Activated CD4-positive, alpha-beta T cell treated with anti-CD3 and anti-CD28 coated beads for 36 hours (primary cell): ENCODE measurements at regions not wholly inside any gene's neighbourhood (a gene's known extent, or its start where the extent isn't known, plus 50 kb on each side); places are given as distances from the start of the nearest gene placed in this dataset.

Experiments
- ATAC-seq: fragments of 200-7000 bp; cut with Tn5 transposase; one replicate; pipeline ENCODE4 v1.10.0; 2021; ENCODE audit warnings: mild to moderate bottlenecking, moderate library complexity
- CTCF ChIA-PET: fragments of 350-600 bp; sonication (Branson Sonifier 250); formaldehyde crosslinking; loops from one replicate; lab custom pipeline; 2021; ENCODE audit warnings: antibody characterized with exemption; lab: Charles Lee
- POLR2A ChIA-PET: fragments of 350-600 bp; sonication (Branson Sonifier 250); formaldehyde crosslinking; loops from one replicate; lab custom pipeline; 2021; ENCODE audit warnings: antibody characterized with exemption, inconsistent platforms; lab: Charles Lee
- DNase-seq: peaks from one replicate; pipeline ENCODE4 v3.0.0-alpha.2; 2020
- H3K27ac Mint-ChIP-seq: one replicate; pipeline ENCODE4 v1.8.0; 2021; ENCODE audit warnings: mixed read lengths
- H3K27me3 Mint-ChIP-seq: one replicate; pipeline ENCODE4 v1.8.0; 2021; ENCODE audit warnings: mixed read lengths
- H3K36me3 Mint-ChIP-seq: one replicate; pipeline ENCODE4 v1.8.0; 2021; ENCODE audit warnings: low read depth, mixed read lengths
- H3K4me1 Mint-ChIP-seq: one replicate; pipeline ENCODE4 v1.8.0; 2021; ENCODE audit warnings: mixed read lengths
- H3K4me3 Mint-ChIP-seq: one replicate; pipeline ENCODE4 v1.8.0; 2021; ENCODE audit warnings: mild to moderate bottlenecking, moderate library complexity, mixed read lengths
- H3K9me3 Mint-ChIP-seq: one replicate; pipeline ENCODE4 v1.8.0; 2021; ENCODE audit warnings: low read depth, mixed read lengths
- intact Hi-C, 2 experiments: fragments of 100-400 bp; cut with DNase I in 1 of 2; cut with micrococcal nuclease in 1 of 2; formaldehyde crosslinking; loops; one replicate each; pipeline versions ENCODE4 v1.14.2 to v1.15.1; 2022 to 2024; cut with DNase I, micrococcal nuclease

- Mint-ChIP-seq H3K4me3 (no peak overlapping the region), H3K4me1 (peaks cover 3% of the 10 kb centered on the region), H3K36me3 (no peaks in the 10 kb centered on the region), H3K27ac (no peak overlapping the region), H3K9me3 (peaks cover 4% of the 10 kb centered on the region), H3K27me3 (no peaks in the 10 kb centered on the region)
- ChIA-PET CTCF (interaction anchor here (0.6 kb wide), 1 partner anchor 103 kb away, joined by 3 read pairs; no protein-coding TSS in a partner anchor), POLR2A (no interaction called here)
- ATAC-seq (no peak), DNase-seq (no peak)
- intact Hi-C loops = no loop called here
These were observed 92.9 kb upstream of the IVNS1ABP start for GRCh38 chr1:185409763-185410528.

- H3K36me3 Mint-ChIP-seq = no peaks in the 10 kb centered on the region
- ATAC-seq = no peak
- ChIA-PET CTCF (interaction anchor here (0.6 kb wide), 1 partner anchor 103 kb away, joined by 3 read pairs; no protein-coding TSS in a partner anchor), POLR2A (no interaction called here)
- H3K9me3 Mint-ChIP-seq = peaks cover 4% of the 10 kb centered on the region
- peaks cover 5% of the 10 kb centered on the region for H3K4me1 Mint-ChIP-seq
- intact Hi-C loops = no loop called here
- no peaks in the 10 kb centered on the region for H3K27me3 Mint-ChIP-seq
- no peak overlapping the region for H3K4me3 Mint-ChIP-seq
- DNase-seq = no peak
- H3K27ac Mint-ChIP-seq = no peak overlapping the region
These were observed 92.3 kb upstream of the IVNS1ABP start for GRCh38 chr1:185409345-185409744.

DNA sequence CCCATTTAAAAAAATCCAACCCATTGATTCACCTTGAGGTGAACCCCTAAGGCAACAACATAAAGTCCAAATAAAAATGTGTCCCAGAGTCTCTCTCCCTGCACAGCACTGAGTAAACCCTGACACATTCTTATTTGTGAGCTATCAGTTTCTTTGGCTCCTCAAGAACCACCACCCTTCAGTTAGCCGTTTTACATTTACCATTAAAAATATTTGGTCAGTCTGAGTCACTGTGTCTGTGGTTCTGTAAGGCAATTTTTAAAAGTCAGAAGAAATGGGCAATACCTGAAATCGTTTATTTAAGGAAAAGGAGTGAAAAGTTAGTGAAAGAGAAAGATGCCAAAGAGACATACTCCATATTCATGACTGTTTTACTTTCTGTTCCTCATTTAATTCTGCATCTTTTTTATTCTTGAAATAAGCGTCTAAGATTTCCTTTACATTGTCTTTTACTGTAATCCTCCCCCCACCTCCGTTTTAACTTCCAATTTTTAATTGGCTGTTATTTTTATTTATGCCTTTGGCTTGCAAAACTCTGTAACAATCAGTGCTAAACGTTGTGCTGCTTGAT, 91.7 kb upstream of the IVNS1ABP start:
- H3K9me3 Mint-ChIP-seq = peaks cover 4% of the 10 kb centered on the region
- intact Hi-C loops = no loop called here
- no peaks in the 10 kb centered on the region for H3K36me3 Mint-ChIP-seq
- no peak for DNase-seq
- peaks cover 5% of the 10 kb centered on the region for H3K4me1 Mint-ChIP-seq
- ChIA-PET POLR2A (no interaction called here), CTCF (no interaction called here)
- no peak for ATAC-seq
- no peaks in the 10 kb centered on the region for H3K27me3 Mint-ChIP-seq
- no peak overlapping the region for H3K4me3 Mint-ChIP-seq
- no peak overlapping the region for H3K27ac Mint-ChIP-seq

DNA sequence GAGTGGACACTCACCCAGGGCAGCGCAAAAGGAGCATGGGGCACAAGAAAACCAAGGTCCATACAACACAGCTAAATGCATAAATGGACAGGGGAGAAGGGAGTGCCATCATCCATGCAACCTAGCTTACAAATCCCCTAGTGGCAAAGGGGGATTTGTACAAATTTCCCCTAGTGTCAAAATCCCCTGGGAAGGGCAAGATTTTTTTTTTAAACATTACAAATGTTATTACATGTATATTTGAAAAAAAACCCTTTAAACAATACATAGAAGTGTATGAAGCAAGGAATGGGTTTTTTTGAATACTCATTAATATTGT, 89.6 kb upstream of the IVNS1ABP start:
- POLR2A ChIA-PET = no interaction called here
- Mint-ChIP-seq H3K27me3 (no peaks in the 10 kb centered on the region), H3K36me3 (no peaks in the 10 kb centered on the region), H3K27ac (no peak overlapping the region), H3K4me3 (no peak overlapping the region), H3K9me3 (peaks cover 4% of the 10 kb centered on the region), H3K4me1 (peaks cover 5% of the 10 kb centered on the region)
- ATAC-seq = no peak
- no peak for DNase-seq
- intact Hi-C loops = no loop called here
- CTCF ChIA-PET = interaction anchor here (0.7 kb wide), 1 partner anchor 9 kb away, joined by 3 read pairs; no protein-coding TSS in a partner anchor

DNA sequence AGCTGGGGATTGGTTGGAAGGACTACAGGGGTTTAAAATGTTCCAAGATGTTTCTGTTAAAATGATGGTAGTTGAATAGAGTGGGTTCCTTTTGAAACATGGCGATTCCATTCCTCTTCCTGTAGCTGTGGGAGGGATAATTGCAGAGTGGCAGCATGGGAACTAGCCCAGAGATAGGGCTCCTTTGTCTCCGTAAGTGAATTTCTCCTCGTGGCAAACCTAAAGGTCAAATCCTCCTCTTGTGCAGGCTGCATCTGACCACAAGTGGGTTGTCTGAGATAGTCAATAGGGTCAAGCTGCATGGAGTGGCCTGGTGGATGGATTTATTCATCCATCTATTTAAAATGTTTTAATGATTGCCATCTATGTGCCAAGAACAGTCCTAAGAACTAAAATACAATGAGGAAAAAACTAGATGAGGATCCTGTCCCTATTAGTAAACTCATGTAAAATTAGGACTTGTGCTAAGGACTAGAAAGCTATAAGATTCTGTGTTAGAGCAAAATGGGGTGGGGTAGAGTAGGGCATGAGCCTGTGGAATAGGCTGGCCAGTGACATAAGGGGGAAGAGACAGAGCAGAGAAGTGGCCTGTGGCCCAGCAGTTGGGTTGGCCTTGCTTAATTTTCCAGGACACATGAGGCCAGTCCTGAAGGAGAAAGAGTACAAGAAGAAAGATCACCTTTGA, 89.1 kb upstream of the IVNS1ABP start:
- ATAC-seq = no peak
- POLR2A ChIA-PET = no interaction called here
- CTCF ChIA-PET = interaction anchor here (0.7 kb wide), 1 partner anchor 9 kb away, joined by 3 read pairs; no protein-coding TSS in a partner anchor
- H3K4me3 Mint-ChIP-seq = no peak overlapping the region
- H3K27ac Mint-ChIP-seq = no peak overlapping the region
- H3K4me1 Mint-ChIP-seq = peaks cover 5% of the 10 kb centered on the region
- intact Hi-C loops = no loop called here
- peaks cover 4% of the 10 kb centered on the region for H3K9me3 Mint-ChIP-seq
- H3K36me3 Mint-ChIP-seq = no peaks in the 10 kb centered on the region
- H3K27me3 Mint-ChIP-seq = no peaks in the 10 kb centered on the region
- no peak for DNase-seq

DNA sequence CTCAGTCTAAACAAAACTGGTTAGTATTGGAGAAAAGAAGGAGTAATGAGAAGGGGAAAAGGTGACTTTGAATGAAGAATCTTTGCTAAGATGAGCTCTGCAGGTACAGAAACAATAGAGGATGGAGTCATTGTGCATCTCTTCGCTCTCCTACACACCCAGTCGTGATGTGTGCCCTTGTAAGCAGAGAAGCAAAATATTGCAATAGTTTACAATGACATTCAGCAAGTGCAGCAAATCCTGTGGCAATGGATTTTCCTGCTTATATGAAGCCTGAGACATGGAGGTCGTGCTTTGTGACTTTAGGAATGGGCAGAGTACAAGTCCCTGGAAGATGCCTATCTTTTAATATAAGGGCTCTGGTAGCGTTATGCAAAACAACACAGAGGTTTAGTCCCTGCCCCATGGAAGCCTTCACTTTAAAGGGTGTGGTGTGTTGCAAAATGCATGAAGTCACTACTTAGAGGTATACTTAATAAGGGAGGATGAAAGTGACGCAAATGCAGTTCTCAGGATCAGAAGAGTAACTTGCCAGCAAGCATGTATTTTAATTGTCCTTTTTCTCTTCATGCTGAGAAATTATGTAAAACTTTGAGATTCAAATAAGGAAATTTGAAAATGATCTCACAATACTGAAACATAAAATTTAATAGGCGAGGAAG, 88.0 kb upstream of the IVNS1ABP start:
- ChIA-PET POLR2A (no interaction called here), CTCF (interaction anchor here (0.7 kb wide), 1 partner anchor 672 kb away, joined by 3 read pairs; no protein-coding TSS in a partner anchor)
- Mint-ChIP-seq H3K27me3 (no peaks in the 10 kb centered on the region), H3K4me1 (peaks cover 5% of the 10 kb centered on the region), H3K27ac (no peak overlapping the region), H3K4me3 (no peak overlapping the region), H3K9me3 (peaks cover 4% of the 10 kb centered on the region), H3K36me3 (no peaks in the 10 kb centered on the region)
- ATAC-seq (no peak), DNase-seq (no peak)
- intact Hi-C loops = no loop called here

DNA sequence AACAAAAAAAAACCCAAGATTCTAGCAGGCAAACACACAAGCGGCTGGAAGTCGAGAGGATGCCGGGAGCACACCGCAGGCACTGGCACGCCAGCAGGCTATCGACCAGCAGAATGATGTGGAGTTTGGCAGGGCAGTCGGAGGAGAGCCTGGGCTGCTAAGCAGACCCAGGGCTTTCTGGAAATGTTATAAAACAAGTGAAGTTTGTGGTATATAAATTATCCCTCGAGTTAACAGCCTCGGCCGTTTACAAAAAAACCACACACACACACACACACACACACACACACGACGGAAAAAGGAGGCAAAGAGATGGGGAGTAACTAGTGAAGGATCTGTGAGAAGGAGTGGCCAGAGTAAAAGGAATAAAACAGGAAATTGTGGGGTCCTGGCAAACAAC, 87.2 kb upstream of the IVNS1ABP start:
- ChIA-PET CTCF (no interaction called here), POLR2A (no interaction called here)
- Mint-ChIP-seq H3K4me1 (peaks cover 5% of the 10 kb centered on the region), H3K4me3 (no peak overlapping the region), H3K36me3 (no peaks in the 10 kb centered on the region), H3K9me3 (peaks cover 4% of the 10 kb centered on the region), H3K27me3 (no peaks in the 10 kb centered on the region), H3K27ac (no peak overlapping the region)
- intact Hi-C loops = no loop called here
- ATAC-seq (no peak), DNase-seq (no peak)

DNA sequence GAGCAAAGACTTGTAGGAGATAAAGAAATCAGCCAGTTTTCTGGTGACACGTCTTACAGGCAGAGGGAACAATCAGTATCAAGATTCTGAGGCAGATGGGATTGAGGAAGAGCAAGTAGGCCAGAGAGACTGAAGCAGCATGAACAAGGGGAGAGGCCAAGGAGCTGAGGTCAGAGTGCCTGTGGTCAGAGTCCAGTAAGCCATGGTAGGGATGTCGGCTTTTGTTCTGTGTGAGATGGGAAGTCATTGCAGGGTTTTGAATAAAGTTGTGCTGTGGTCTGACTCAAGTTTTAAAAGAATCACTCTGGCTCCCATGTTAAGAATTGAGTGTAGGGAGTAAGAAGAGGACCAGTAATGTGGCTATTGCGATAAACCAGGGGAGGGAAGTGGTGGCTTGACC, 85.9 kb upstream of the IVNS1ABP start:
- DNase-seq = no peak
- no peaks in the 10 kb centered on the region for H3K36me3 Mint-ChIP-seq
- H3K4me1 Mint-ChIP-seq = peaks cover 5% of the 10 kb centered on the region
- no peak for ATAC-seq
- H3K4me3 Mint-ChIP-seq = no peak overlapping the region
- H3K9me3 Mint-ChIP-seq = peaks cover 4% of the 10 kb centered on the region
- no peak overlapping the region for H3K27ac Mint-ChIP-seq
- ChIA-PET POLR2A (no interaction called here), CTCF (no interaction called here)
- H3K27me3 Mint-ChIP-seq = no peaks in the 10 kb centered on the region
- intact Hi-C loops = no loop called here

DNA sequence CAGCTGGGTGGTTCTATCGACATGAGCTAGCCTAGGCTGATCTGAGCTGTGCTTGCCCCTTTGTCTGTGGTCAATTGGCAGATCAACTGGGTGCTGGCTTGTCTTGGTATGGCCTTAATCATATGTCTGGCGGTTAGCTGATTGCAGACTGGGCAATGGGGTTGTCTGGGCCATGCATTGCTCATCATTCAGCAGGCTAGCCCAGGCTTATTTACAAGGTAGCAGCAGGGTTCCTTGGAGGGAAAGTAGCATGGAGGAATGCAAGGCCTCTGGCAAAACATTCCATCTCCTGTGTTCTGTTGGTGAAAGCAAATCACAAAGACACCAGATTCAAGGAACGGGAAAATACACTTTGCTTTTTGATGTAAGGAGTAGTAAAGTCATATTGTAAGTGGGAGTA, 84.0 kb upstream of the IVNS1ABP start:
- DNase-seq = no peak
- intact Hi-C loops = no loop called here
- ChIA-PET POLR2A (no interaction called here), CTCF (no interaction called here)
- H3K4me1 Mint-ChIP-seq = peaks cover 5% of the 10 kb centered on the region
- no peaks in the 10 kb centered on the region for H3K9me3 Mint-ChIP-seq
- no peak overlapping the region for H3K27ac Mint-ChIP-seq
- no peak for ATAC-seq
- H3K36me3 Mint-ChIP-seq = no peaks in the 10 kb centered on the region
- H3K27me3 Mint-ChIP-seq = no peaks in the 10 kb centered on the region
- no peak overlapping the region for H3K4me3 Mint-ChIP-seq

DNA sequence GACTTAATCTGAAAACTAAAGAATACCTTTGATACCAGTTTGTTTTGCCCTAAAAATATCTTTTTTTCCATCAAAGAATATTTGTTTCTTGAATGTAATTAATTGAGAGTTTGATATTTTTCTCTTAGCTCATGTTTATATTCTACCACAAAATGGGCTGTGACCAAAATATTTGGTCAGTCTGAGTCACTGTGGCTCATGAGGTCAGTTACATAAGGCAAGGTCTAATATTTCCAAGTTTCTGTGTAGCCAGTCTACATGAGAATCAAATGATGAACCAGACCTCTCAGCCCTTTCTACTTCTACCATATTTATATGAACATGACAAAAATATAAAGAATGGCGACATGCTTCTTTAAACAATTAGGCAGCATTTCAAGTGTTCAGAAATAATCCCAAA, 83.0 kb upstream of the IVNS1ABP start:
- Mint-ChIP-seq H3K27me3 (no peaks in the 10 kb centered on the region), H3K4me1 (peaks cover 5% of the 10 kb centered on the region), H3K9me3 (no peaks in the 10 kb centered on the region), H3K36me3 (no peaks in the 10 kb centered on the region), H3K27ac (no peak overlapping the region), H3K4me3 (no peak overlapping the region)
- DNase-seq (no peak), ATAC-seq (no peak)
- CTCF ChIA-PET = interaction anchor here (0.7 kb wide), 1 partner anchor 11 kb away, joined by 3 read pairs; no protein-coding TSS in a partner anchor
- intact Hi-C loops = no loop called here
- POLR2A ChIA-PET = no interaction called here

- POLR2A ChIA-PET = no interaction called here
- H3K27ac Mint-ChIP-seq = no peak overlapping the region
- H3K36me3 Mint-ChIP-seq = no peaks in the 10 kb centered on the region
- CTCF ChIA-PET = no interaction called here
- H3K4me3 Mint-ChIP-seq = no peak overlapping the region
- no peaks in the 10 kb centered on the region for H3K27me3 Mint-ChIP-seq
- peaks cover 3% of the 10 kb centered on the region for H3K4me1 Mint-ChIP-seq
- no peaks in the 10 kb centered on the region for H3K9me3 Mint-ChIP-seq
- no peak for ATAC-seq
- intact Hi-C loops = no loop called here
- no peak for DNase-seq
These were observed 81.6 kb upstream of the IVNS1ABP start for GRCh38 chr1:185398599-185398998.
